Panc1 (cell line): ENCODE measurements at regions not wholly inside any gene's neighbourhood (a gene's known extent, or its start where the extent isn't known, plus 50 kb on each side); places are given as distances from the start of the nearest gene placed in this dataset.

Source experiments
- POLR2AphosphoS5 ChIP-seq: IDR thresholded peaks from 2 replicates; pipeline ENCODE4 v1.6.1; 2012; ENCODE audit warnings: mild to moderate bottlenecking, low read depth, low read length, moderate library complexity
- REST ChIP-seq, 2 experiments: IDR thresholded peaks; 2 replicates each; pipeline ENCODE4 v1.6.1; 2011 to 2012; ENCODE audit warnings: low read depth in 2 of 2, control low read depth in 1 of 2, low read length in 1 of 2, mild to moderate bottlenecking in 1 of 2, moderate library complexity in 1 of 2; ENCODE audit not compliant: insufficient read depth in 1 of 2
- SIN3A ChIP-seq: IDR thresholded peaks from 2 replicates; pipeline ENCODE4 v1.6.1; 2012; ENCODE audit warnings: low read depth, mild to moderate bottlenecking, low read length, moderate library complexity, borderline replicate concordance; ENCODE audit not compliant: insufficient read depth
- TCF7L2 ChIP-seq: IDR thresholded peaks from 2 replicates; pipeline ENCODE4 v1.6.1; 2011; ENCODE audit warnings: mild to moderate bottlenecking, low read depth, low read length, inconsistent platforms
- TF ChIP-seq, protein P1 (sequence below): fragments of 450-650 bp; IDR thresholded peaks from 2 replicates; pipeline ENCODE4 v1.5.1; 2017; ENCODE audit warnings: mild to moderate bottlenecking

DNA sequence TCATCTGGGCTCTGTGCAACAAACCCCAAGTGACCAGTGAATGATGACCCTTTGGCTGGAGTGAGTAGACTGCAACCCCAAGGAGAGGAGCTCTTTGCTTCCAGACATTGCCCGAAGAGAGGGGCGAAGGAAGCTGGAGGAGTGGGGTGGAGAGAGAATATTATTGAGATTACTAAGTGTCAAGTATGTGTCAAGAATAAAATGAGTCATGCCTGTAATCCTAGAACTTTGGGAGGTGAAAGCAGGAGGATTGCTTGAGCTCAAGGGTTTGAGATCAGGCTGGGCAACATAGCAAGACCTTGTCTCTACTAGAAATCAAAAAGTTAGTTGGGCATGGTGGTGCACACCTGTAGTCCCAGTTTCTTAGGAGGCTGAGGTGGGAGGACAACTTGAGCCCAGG, 142.0 kb upstream of the CCL2 start:
- TF ChIP-seq, protein P1, sequence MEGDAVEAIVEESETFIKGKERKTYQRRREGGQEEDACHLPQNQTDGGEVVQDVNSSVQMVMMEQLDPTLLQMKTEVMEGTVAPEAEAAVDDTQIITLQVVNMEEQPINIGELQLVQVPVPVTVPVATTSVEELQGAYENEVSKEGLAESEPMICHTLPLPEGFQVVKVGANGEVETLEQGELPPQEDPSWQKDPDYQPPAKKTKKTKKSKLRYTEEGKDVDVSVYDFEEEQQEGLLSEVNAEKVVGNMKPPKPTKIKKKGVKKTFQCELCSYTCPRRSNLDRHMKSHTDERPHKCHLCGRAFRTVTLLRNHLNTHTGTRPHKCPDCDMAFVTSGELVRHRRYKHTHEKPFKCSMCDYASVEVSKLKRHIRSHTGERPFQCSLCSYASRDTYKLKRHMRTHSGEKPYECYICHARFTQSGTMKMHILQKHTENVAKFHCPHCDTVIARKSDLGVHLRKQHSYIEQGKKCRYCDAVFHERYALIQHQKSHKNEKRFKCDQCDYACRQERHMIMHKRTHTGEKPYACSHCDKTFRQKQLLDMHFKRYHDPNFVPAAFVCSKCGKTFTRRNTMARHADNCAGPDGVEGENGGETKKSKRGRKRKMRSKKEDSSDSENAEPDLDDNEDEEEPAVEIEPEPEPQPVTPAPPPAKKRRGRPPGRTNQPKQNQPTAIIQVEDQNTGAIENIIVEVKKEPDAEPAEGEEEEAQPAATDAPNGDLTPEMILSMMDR, result no peak
- TF ChIP-seq POLR2AphosphoS5 (no peak), REST (IDR thresholded peaks at IDR 0.05; ENCODE audit: insufficient read depth in 1 of 2, low read depth in 2 of 2, low read length in 1 of 2) (no peak), SIN3A (no peak), TCF7L2 (no peak)
